Heart left ventricle (tissue), 13 donors: ENCODE measurements at regions not wholly inside any gene's neighbourhood (a gene's known extent, or its start where the extent isn't known, plus 50 kb on each side); places are given as distances from the start of the nearest gene placed in this dataset.

Experiments
- CTCF ChIP-seq, 12 donors: fragments of 200-600 bp; sonication (generic) in 4 of 12; IDR thresholded peaks; one replicate each; pipeline versions ENCODE4 v1.5.0 to v1.8.0; 2018 to 2022; ENCODE audit warnings: antibody characterized with exemption in 12 of 12, mild to moderate bottlenecking in 5 of 12
- POLR2A ChIP-seq, 2 donors: fragments of 450-650 bp; IDR thresholded peaks; one replicate each; pipeline ENCODE4 v1.6.1; 2017; ENCODE audit warnings: antibody characterized with exemption in 2 of 2, mild to moderate bottlenecking in 2 of 2, moderate library complexity in 2 of 2
- donor health status: ischemic (EF 13 %, LVEDD 7.1; RV severe dilation, severe dysfunction).
- donor health status: DM: no; HTN: yes; CAD: no.
- donor health status: DM: no; HTN: no; CAD: no.
- donor health status: ischemic (EF 25% LVEDD 6.9; RV normal size, moderate dysfunction).
- donor health status: ischemic (EF 25% LVEDD 5.7; RV mildly dilated, moderate dysfunction).
- donor health status: ischemic (EF 35%, LVEDD 5.7; RV mildly dilated, moderate dysfunction).
- donor health status: nonischemic (EF 11% LVEDD 7.7; RV severe dilation, severe dysfunction).
- donor health status: DM: yes; HTN: yes; CAD: no.
- donor health status: PGD.
- donor health status: ischemic (EF 29% LVEDD 5.4; RV normal size, mild dysfunction).
- donor health status: nonischemic (EF 23%, LVEDD 6.1; RV moderate dilation, normal function).

GRCh38 chr10:46226900-46227558, 59.8 kb upstream of the ANTXRL start:
- TF ChIP-seq CTCF (IDR thresholded peaks at IDR 0.05): no peak
- TF ChIP-seq POLR2A (IDR thresholded peaks at IDR 0.05): no peak
